Lower lobe of right lung (tissue), 2 donors: ENCODE measurements at regions not wholly inside any gene's neighbourhood (a gene's known extent, or its start where the extent isn't known, plus 50 kb on each side); places are given as distances from the start of the nearest gene placed in this dataset.

Source experiments
- ATAC-seq, 2 donors: fragments of 200-7000 bp; cut with Tn5 transposase; one replicate each; pipeline ENCODE4 v1.9.1; 2020 to 2022; ENCODE audit warnings: mild to moderate bottlenecking in 2 of 2, moderate library complexity in 2 of 2
- DNase-seq: peaks from one replicate; pipeline ENCODE4 v3.0.0-alpha.2; 2020
- H3K27ac ChIP-seq: fragments of 200-600 bp; one replicate; pipeline ENCODE4 v1.8.0; 2022
- H3K27me3 ChIP-seq: fragments of 200-600 bp; one replicate; pipeline ENCODE4 v1.8.0; 2022; ENCODE audit warnings: low read depth
- H3K36me3 ChIP-seq: fragments of 200-600 bp; one replicate; pipeline ENCODE4 v1.8.0; 2022; ENCODE audit warnings: mild to moderate bottlenecking
- H3K4me1 ChIP-seq: fragments of 200-600 bp; one replicate; pipeline ENCODE4 v1.8.0; 2022
- H3K4me3 ChIP-seq: fragments of 200-600 bp; one replicate; pipeline ENCODE4 v1.8.0; 2022; ENCODE audit warnings: mild to moderate bottlenecking
- H3K9me3 ChIP-seq: fragments of 200-600 bp; one replicate; pipeline ENCODE4 v1.8.0; 2022
- CTCF ChIP-seq: fragments of 200-600 bp; IDR thresholded peaks from one replicate; pipeline ENCODE4 v1.8.0; 2022; ENCODE audit warnings: antibody characterized with exemption, mild to moderate bottlenecking
- intact Hi-C: fragments of 100-400 bp; cut with DNase I; formaldehyde crosslinking; loops from one replicate; pipeline ENCODE4 v1.11.0; 2022
- donor health status: DM: no; HTN: yes; CAD: no; lungs with severe emphysema.

- H3K27ac ChIP-seq, result no peak overlapping the region
- H3K9me3 ChIP-seq, result no peaks in the 10 kb centered on the region
- intact Hi-C loops, result no loop called here
- H3K4me1 ChIP-seq, result peaks cover 7% of the 10 kb centered on the region
- DNase-seq (no peak), ATAC-seq (no peak)
- H3K4me3 ChIP-seq, result no peak overlapping the region
- no peak for TF ChIP-seq CTCF
- no peaks in the 10 kb centered on the region for H3K36me3 ChIP-seq
- peaks cover 6% of the 10 kb centered on the region for H3K27me3 ChIP-seq
Observed at GRCh38 chr9:126149661-126150060, 177.0 kb upstream of the MVB12B start.

- TF ChIP-seq CTCF, result no peak
- intact Hi-C loops, result no loop called here
- DNase-seq, result no peak
- no peak for ATAC-seq
- H3K36me3 ChIP-seq, result no peaks in the 10 kb centered on the region
- H3K9me3 ChIP-seq, result no peaks in the 10 kb centered on the region
- H3K27me3 ChIP-seq, result peaks cover 6% of the 10 kb centered on the region
- H3K27ac ChIP-seq, result no peak overlapping the region
- no peak overlapping the region for H3K4me3 ChIP-seq
- H3K4me1 ChIP-seq, result peaks cover 7% of the 10 kb centered on the region
Observed at GRCh38 chr9:126150411-126151030, 176.1 kb upstream of the MVB12B start.

GRCh38 chr9:126151031-126151685 lies 175.5 kb upstream of the MVB12B start:
- peak overlapping the region; percentile 9 for H3K4me3 ChIP-seq
- intact Hi-C loops, result no loop called here
- TF ChIP-seq CTCF, result no peak

GRCh38 chr9:126151686-126152134 lies 174.9 kb upstream of the MVB12B start:
- H3K4me3 ChIP-seq, result peak overlapping the region; percentile 9
- H3K4me1 ChIP-seq, result peaks cover 7% of the 10 kb centered on the region
- peaks cover 6% of the 10 kb centered on the region for H3K27me3 ChIP-seq
- H3K9me3 ChIP-seq, result no peaks in the 10 kb centered on the region
- DNase-seq (no peak), ATAC-seq (peak; percentile 85 to 88)
- H3K36me3 ChIP-seq, result no peaks in the 10 kb centered on the region
- no peak for TF ChIP-seq CTCF
- intact Hi-C loops, result no loop called here
- H3K27ac ChIP-seq, result no peak overlapping the region

More at GRCh38 chr9:126151031-126151685, 175.5 kb upstream of the MVB12B start:
- Histone ChIP-seq H3K9me3 (no peaks in the 10 kb centered on the region), H3K4me1 (peaks cover 7% of the 10 kb centered on the region), H3K27me3 (peaks cover 6% of the 10 kb centered on the region), H3K27ac (no peak overlapping the region), H3K36me3 (no peaks in the 10 kb centered on the region)
- ATAC-seq (peak; percentile 31 to 39), DNase-seq (no peak)

GRCh38 chr9:126152622-126153362 lies 173.8 kb upstream of the MVB12B start:
- Histone ChIP-seq H3K4me3 (no peak overlapping the region), H3K27me3 (peaks cover 6% of the 10 kb centered on the region), H3K36me3 (no peaks in the 10 kb centered on the region), H3K4me1 (peaks cover 7% of the 10 kb centered on the region), H3K27ac (no peak overlapping the region), H3K9me3 (no peaks in the 10 kb centered on the region)
- no peak for DNase-seq
- no peak for TF ChIP-seq CTCF
- ATAC-seq, result no peak
- intact Hi-C loops, result no loop called here
